ENCODE measurements at regions not wholly inside any gene's neighbourhood (a gene's known extent, or its start where the extent isn't known, plus 50 kb on each side); places are given as distances from the start of the nearest gene placed in this dataset.

DNA sequence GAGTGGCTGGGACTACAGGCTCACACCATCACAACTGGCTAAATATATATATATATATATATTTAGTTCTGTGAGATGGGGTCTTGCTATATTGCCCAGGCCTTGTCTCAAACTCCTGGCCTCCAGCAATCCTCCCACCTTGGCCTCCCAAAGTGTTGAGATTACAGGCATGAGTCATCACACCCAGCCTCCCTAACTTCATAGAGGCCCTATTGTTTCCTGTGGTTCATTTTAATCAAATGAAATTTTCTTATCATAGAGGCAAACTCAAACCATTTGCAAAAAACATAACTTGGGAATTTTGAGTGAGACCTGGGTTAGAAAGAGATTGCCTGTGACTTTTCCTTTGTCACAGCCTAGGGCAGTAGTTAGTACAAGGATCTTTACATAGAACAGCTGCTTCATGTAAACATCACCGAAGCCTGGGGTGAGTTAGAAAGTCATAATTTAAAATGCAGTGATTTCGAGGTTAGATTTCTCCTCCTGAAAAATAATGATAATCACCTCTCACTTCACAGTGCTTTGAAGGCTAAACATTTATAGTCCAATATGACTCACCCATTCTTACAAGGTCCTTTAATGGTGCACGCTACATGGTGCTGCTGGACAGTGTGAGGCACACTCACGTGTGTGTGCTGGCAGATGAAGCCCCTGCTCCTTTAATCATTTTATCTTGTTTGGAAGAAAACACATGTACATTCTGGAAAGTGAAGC, 188.9 kb downstream of the RHOU start:
- no peak for DNase-seq

DNA sequence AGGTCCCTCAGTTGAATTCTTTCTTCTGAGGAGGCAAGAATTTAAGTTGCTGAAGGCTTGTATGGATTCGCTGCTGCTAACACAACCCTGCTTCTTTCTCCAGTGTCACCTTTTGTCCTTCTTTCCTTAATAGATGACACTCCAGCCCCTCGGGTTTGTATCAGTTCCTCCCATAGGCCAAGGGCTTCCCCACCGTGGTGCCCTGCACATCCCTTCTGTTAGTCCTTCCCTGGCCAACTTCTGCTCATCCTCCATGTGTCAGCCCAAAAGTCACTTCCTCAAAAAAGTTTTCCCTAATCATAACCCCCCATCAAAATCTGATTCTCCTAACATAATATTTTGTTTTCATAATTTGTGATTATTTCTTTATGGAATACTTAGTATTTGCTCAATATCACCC, 190.4 kb downstream of the RHOU start:
- DNase-seq: no peak

DNA sequence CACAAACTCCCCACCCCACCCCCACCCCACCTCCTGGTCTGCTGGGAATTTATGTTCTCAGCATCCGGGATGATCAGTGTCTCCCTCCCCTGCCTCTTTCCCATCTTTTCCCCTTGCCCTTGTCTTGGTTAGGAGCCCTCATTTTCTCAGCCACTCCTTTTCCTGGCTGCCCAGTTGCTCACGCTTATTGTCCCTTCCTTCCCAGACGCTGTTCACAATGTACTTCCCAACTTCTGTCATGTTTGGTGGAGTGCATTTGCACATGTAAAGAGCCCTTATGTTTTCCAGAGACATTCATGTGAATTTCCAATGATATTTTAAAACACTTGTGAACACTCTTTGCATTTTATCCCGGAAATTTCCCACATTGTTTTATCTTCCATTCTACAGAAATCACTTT, 192.1 kb downstream of the RHOU start:
- DNase-seq: no peak

DNA sequence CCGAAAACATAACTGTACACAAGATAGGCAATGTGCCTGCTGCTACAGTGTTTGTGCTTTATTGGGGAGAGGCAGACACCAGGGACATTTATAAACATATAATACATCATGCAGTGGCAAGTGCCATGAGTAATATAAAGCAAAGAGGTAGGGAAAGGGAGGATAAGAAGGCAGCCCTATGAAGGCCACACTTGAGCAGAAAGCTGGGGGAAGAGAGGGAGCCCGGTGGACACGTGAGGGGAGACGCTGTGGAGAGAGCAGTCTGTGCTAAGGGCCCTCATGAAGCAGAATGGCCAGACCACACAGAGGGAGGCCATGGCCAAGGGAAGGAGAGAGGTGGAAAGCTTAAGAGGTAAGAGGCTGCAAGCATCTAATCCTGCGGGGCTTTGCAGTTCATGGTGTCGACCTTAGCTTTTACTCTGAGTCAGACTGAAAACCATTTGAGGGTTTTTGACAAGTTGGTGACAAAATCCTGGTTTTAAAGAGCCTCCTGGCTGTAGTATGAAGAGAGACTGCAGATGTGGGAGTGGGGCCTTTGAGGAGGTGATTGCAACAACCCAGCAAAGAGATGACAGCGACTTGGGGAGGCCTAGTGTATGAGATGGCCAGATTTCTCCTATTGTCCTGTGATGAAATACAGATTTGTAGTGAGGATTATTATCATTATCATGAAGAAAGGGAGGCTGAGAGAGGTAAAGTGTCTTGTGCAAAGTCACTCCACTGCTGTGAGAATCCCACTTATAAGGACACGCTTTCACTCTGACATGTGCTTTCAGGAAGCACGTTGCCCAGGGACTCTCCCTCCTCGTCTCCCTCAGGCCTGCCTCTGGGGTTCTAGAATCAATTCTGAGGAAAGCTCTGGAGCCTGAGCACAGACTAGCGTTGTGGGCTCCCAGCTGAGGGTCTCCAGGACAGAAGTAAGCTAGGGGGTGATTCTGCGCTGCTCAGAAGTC, 192.9 kb downstream of the RHOU start:
- DNase-seq: no peak

DNA sequence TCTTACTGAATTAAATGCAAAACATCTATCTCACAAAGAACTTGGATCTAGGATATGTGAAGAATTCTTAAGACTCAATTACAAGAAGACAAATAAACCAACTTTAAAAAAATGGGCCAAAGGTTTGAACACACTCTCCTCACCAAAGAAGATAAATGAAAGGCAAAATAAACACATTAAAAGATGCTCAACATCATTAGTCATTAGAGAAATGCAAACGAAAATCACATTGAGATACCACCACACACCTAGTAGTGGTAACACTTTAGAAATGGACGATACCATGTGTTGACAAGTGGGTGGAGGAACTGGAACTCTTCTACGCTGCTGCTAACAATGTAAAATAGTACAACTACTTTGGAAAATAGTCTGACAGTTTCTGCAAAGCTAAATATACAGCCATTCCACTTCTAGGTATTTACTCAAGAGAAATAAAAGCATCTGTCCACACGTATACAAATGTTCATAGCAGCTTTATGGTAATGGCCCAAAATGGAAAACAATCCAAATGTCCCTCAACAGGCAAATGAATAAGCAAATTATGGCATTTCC, 194.3 kb downstream of the RHOU start:
- DNase-seq: no peak

DNA sequence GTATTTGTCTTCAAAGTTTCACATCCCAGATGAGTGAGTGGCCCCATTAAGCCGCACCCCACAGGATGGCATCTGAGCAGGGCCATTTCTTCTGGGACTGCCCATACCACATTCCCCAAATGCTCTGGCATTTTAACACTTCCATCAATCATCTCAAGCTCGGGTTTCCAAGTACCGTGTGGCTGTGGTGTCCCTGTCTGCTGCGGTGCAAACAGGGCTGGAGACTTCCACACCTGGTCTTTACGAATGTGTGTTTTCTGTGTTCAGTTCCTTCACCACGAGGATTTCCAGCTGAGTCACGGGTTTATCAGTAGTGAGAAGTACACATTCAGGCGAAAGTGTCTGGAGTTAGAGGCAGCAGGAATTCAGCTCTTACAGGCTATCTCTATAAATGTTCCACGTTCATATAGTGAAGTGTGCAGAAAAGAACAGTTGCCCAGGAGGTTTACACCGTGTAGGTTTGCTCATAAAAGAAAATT, 195.2 kb downstream of the RHOU start:
- DNase-seq: peak; percentile 86

DNA sequence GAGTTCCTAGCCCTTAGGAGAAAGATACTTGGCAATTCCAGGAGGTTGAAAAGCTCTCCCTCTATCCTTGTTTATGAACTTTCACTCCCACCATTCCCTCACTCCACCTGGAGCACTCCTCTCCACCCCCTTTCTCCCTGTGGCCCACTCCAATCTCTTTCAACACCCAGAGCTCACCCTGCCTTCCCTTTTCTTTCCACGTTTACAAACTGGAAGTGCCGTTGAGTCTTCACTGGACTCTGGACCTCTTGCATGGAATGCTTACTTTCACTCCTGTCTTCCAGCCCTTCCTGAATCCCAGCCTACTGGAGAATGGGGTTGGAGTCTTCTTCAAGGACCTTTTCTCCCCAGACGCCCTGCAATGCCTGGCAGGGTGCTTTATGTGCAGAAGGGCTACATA, 198.5 kb downstream of the RHOU start:
- DNase-seq: no peak

DNA sequence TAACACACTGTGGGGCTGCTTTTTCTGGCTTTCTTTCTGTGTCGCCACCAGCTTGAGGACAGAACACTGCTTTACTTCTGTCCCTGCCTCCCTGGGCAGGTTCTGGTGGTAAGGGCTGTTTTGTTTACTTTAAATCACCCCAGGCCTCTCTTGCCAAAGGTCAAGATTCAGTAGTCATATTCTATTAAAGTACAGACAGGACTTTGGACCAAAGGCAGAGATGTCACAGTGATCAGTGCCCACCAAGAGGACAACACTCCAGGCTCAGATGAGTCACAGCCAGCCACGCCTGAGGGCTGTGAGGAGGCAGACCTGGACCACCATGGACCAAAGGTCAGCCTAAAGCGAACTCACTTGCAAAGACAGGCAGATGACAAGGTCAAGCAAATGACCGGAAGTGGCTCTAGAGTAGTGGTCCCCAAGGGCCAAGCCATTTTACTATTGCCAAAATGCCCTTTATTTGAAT, 200.0 kb downstream of the RHOU start:
- DNase-seq: peak; percentile 66

DNA sequence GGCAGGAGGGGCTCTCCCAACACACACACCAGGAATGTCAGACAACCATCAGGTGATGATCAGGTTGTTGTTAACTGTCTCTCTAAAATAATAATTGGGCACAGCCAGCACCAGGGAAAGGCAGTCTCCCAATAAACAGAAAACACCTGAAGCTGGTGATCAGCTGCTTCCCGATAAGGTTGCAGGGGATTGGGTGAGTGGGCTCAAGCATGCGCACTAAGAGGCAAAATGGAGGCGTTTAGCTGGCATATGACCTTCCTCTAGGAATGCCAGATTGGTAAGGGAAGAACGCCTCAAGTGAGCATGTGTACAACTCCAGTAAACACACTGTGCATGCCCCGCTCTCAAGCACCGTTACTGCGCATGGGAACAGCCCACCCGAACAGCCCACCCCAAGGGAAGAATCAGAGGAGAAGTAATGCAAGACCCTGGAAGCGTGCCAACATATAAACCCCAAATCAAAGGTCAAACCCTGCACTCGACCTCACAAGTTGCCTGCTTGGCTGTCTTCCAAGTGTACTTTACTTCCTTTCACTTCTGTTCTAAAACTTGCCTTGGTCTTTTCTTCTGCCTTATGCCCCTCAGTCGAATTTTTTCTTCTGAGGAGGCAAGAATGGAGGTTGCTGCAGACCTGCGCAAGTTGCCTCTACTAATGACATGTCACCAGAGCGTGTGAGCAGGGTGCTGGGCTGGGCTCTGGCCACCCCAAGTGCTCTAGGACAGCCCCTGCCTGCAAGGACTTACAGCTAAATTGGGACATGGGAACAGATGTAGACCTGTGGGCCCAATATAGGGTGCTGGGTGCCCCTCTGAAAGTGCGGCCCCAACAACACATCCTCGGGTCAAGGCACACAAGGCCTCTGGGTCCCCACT, 200.8 kb downstream of the RHOU start:
- DNase-seq: no peak

DNA sequence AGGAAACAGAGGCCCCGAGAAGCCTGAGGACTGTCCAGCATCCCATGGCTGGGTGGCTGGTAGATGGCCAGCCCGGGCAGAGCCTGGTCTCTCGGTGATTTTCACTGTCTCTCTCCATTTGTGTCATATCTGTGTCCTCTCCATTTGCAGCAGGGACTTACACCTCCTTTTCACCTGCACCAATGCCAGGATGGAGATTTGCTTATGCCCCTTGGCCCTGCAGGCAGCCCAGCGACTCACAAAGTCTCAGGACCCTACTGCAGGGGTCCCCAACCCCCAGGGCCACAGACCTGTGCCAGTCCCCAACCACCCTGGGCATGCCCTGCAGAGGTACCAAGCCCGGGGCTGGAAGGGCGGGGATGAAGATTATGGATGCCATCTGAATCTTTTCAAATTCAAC, 201.6 kb downstream of the RHOU start:
- DNase-seq: no peak

DNA sequence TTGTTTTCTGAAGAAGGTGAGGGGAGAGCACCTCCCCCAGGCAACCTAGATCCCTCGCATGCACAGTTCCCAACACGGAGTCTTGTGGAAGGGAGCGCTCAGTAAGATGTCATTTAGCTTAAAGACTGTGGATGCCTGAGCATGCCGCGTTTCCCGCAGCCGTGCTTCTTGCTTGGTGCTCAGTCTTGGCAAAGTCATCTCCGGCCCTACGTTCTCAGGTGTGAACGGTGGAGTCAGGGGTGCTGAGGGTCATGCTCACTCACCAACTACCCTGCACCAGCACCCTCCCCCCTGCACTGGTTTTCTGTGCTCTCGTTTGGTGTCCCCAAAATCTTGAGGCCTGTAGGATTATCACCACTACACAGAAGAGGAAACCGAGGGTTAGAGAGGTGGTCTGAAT, 202.1 kb downstream of the RHOU start:
- no peak for DNase-seq

DNA sequence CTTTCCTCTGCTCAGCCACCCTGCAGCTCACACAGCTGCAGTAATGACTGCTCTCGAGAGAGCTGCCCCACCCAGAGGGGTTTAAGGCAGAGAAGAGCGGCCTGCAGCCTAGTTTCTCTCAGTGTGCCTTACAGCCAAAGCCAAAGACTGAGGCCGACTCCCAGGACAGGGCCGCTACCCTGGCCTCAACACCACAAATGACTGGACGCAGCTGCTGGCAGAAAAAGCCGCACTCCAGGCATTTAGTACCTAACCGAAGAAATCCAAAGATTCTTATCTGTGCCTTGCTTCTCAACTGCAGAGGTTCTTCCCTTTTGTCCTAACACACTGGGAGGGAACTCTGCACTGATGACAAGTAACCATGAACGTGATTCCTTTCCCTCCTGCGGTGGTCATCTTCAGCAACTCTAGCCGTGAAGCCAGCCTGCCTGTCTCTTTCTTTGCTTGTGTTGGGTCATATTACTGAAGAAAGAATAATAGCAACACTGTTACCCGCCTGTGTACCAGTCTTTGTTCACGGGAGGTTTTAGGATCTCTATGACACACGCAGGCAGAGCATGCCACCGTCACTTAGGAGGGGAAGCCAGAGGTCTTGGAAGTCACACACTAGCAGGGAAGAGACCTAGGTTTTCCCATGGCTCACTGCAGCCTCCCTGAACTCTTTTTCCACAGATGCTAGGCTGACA, 202.7 kb downstream of the RHOU start:
- DNase-seq: peak; percentile 80

DNA sequence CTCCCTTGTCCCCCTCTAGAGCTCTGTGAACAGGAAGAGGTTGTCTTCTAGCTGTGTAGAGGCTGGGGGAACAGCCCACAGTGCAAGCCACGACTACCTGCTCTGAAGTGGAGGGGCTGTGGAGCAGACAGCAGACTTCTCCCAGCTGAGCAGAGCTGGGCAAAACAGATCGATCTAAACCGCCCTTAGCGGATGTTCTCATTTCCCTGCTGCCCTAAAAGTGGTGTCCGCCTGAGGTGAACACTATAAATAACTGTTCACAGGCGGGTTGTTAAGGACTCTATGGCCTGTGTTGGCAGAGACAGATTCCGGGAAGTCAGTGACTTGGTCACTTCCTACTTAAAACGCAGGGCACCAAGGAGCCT, 203.2 kb downstream of the RHOU start:
- DNase-seq: no peak

DNA sequence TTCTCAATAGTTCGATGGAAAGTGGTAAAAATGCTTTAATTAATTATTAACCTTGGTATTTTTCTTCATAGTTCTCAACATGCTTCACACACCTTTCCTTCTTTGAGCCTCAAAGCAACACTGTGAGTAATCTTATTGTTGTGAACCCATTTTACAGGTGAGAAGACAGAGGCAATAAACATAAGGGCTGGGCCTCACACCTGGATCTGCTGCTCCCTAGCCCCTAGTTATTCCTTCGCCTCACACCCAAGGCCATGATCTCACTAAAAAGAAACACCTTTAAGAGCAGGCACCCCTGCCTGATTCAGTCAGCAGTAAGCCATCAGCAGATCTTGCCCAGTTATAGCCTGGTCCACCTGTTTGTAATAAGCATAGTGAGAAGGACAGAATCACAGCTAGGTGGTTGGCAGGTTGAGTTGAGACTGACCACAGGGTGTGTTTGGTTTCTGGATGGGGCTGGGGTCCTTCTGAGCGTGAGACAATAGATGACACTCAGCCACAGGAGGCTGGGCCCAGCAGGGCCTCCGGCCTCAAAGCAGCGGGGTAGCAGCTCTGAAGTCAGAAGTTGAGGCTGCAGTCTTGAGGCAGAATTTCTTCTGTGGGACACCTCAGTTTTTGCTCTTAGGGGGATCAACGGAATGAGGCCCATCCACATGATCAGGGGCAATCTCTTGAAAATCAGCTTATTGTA, 203.9 kb downstream of the RHOU start:
- DNase-seq: no peak

DNA sequence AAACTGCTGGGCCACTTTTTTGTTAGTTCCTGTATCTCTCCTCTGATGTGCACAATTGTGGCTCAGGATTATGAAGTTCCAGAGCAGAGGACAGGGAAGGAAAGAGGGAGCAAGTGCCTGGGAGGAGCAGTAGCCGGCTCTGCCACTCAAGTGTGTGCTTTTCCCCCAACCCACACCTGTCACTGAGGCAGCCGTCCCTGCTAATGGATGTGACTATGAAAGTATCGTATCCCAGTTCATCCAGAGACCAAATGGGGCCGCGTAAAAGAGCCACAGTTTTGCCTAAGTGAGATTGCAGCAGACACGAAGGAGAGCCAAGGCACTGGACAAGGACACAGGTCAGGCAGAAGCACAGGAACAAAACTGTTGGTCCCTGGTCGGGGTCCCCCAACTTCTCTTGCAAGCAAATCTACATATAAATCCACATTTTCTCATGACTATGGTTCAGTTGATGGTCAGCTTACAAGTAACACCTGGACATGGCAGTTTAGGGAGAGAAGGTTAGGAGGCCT, 204.7 kb downstream of the RHOU start:
- DNase-seq: no peak

DNA sequence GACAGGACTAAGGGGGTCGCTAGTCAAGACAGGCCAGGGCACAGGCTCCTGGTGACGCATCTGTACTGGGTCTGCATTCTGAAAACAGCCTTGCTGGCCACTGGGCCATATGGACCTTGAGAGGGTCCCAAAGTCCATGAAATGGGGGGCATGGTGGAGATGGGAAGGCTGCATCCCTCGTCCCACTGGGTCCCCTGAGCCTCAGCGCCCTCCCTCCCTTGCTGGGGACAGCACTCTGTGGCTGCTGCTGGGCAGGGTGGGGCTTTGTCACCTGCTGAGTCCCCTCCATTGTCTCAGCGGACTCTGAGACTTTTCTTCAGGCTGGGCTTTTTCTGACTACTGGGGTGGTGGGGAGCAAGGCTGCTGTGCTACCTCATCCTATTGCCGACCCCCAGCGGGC, 205.2 kb downstream of the RHOU start:
- DNase-seq: no peak

DNA sequence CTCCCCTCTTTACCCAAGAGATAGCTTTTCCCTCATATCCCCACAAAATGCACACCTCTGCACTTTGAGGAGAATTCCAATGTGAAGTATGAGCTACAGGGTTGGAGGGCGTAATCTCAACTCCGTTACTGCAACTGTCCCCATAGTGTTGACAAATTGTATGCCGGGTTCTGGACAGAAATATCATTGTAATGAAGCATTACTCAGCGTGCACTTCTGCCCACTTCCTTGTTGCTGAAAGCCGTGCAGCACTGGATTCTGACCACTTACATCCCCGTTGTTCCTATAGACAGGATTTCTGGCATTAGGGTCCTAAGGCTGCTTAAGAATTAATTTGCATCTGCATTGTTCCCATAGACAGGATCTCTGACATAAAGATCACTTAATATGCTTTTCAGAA, 205.6 kb downstream of the RHOU start:
- no peak for DNase-seq

DNA sequence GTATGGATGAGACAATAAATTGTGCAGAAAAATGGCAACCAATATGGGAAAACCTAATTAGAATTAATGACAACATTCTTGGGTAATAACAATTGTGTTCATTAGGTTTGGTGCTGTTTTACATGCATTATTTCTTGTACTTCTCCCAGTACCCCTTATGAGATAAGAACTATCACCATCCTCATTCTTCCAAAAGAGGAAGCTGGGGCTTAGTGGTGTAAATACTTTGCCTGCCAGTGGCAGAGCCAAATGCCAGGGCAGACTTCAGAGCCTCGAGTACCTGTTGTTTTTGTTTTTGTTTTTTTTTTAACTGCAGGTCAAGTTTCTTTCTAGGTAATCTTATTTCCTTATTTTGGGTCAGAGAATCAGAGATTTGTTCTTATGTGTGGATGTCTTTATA, 206.4 kb downstream of the RHOU start:
- DNase-seq: no peak

DNA sequence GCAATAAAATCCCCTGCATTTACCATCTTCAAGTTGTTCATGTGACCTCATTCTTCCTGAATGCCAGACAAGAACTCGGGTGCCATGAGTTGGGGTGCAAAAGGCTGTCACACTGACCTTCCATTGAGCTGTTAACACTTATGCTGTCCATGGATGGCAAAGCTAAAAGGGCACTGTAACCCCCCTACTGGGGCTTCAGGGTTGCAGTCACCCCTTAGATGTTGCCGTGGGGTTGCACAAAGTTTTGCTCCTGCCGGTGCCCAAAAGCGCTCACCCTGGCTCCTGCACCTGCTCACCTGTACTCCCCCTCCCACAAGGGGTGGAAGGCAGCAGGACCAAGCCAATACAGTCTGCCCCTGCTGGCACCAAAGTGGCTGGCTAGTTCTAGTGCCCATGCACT, 208.2 kb downstream of the RHOU start:
- DNase-seq: no peak

DNA sequence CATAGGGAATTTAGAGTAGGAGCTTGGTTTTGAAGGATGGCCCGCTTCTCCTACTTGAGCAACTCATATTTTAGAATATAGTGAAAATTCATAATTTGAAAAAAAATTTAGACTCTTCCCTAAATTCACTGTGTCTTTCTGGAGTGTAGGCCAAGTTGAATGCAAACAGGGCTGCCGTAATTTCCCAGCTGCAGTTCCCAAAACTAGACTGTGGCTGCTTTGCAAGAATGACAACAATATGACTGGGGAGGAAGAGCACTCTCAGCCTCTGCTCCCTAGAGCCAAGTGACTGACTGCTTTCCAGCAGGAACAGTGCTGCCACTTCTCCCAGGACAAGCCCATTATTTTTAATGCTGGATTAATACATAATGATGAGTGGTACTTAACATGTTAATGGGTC, 209.0 kb downstream of the RHOU start:
- no peak for DNase-seq

DNA sequence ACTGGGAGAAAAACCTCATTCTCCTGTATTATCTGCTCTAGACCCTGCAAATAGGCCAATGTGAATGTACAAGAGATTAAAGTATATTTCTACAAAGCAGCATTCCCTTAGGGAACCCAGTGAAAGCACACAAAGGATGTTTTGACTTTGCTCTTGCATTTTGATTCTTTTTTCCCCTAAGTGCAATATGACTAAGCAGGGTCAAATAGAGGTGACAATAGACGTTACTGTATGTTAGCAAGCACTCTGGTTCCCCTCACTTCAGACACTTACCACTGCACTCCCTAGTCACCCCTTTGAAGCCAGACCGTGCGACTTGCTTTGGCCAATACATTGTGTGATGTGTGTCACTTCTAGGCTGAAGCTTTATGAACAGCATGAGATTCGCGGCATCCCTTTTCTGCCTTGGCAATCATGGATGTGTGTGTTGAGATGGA, 209.7 kb downstream of the RHOU start:
- no peak for DNase-seq

Data from islet precursor cell (in vitro differentiated cells).